Gastroesophageal sphincter (tissue), 4 donors: ENCODE measurements at regions not wholly inside any gene's neighbourhood (a gene's known extent, or its start where the extent isn't known, plus 50 kb on each side); places are given as distances from the start of the nearest gene placed in this dataset.

Source experiments
- ATAC-seq: fragments of 150-250 bp; one replicate; pipeline ENCODE4 v1.9.1; 2016; ENCODE audit warnings: mild to moderate bottlenecking, moderate library complexity
- H3K27ac ChIP-seq, 4 donors: fragments of 200-600 bp; sonication (generic) in 3 of 4; 1 replicate in 3 of 4; 2 replicates in 1 of 4; pipeline ENCODE4 v1.5.1; 2016 to 2019
- H3K27me3 ChIP-seq: fragments of 200-600 bp; sonication (generic); one replicate; pipeline ENCODE4 v1.5.1; 2019
- H3K36me3 ChIP-seq, 2 donors: fragments of 200-600 bp; sonication (generic); one replicate each; pipeline ENCODE4 v1.5.1; 2019; ENCODE audit warnings: control low read depth in 1 of 2
- H3K4me1 ChIP-seq, 3 donors: fragments of 200-600 bp; sonication (generic); 1 replicate in 2 of 3; 2 replicates in 1 of 3; pipeline ENCODE4 v1.5.1; 2016 to 2019; ENCODE audit warnings: control low read depth in 2 of 3
- H3K4me3 ChIP-seq, 2 donors: fragments of 200-600 bp; sonication (generic); one replicate each; pipeline ENCODE4 v1.5.1; 2019; ENCODE audit warnings: mild to moderate bottlenecking in 1 of 2, moderate library complexity in 1 of 2
- H3K9me3 ChIP-seq, 3 donors: fragments of 200-600 bp; sonication (generic); one replicate each; pipeline ENCODE4 v1.5.1; 2017 to 2019; ENCODE audit warnings: control low read depth in 2 of 3
- EP300 ChIP-seq: sonication (generic); formaldehyde crosslinking; IDR thresholded peaks from one replicate; pipeline ENCODE4 v1.6.1; 2017; ENCODE audit warnings: antibody characterized with exemption, mild to moderate bottlenecking
- POLR2A ChIP-seq, 2 donors: fragments of 450-650 bp; IDR thresholded peaks; one replicate each; pipeline ENCODE4 v1.6.1; 2017; ENCODE audit warnings: antibody characterized with exemption in 2 of 2, mild to moderate bottlenecking in 2 of 2, moderate library complexity in 1 of 2
- POLR2AphosphoS5 ChIP-seq: sonication (generic); formaldehyde crosslinking; IDR thresholded peaks from one replicate; pipeline ENCODE4 v1.6.1; 2017; ENCODE audit warnings: antibody characterized with exemption
- WGBS, 2 donors: methylation state at CpG; one replicate each; pipeline ENCODE4 v1.1.5; 2018; ENCODE audit warnings: low coverage in 1 of 2; 5-methylcytosine and 5-hydroxymethylcytosine counted together
- TF ChIP-seq, protein P1 (sequence below), 4 experiments: fragments of 200-600 bp in 2 of 4; fragments of 450-650 bp in 2 of 4; sonication (generic) in 1 of 4; IDR thresholded peaks; one replicate each; pipeline ENCODE4 v1.5.1; 2017 to 2019; ENCODE audit warnings: antibody characterized with exemption in 4 of 4, mild to moderate bottlenecking in 2 of 4, moderate library complexity in 2 of 4

DNA sequence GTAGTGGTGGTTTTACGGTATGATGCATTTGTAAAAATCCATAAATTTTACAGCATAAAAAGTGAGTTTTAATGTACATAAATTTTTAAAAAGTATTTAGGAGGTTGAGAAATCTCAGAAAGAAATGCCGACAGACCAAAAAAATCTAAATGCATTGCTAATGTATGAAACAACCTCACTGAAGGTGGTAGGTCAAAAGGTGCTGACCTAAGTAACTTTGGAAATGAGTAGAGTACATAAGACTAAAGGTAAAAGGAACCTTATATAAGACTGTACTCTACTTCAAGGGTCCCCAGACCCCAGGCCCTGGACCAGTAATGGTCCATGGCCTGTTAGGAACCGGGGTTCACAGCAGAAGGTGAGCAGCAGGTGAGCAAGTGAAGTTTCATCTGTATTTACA lies 163.4 kb downstream of the COL6A3 start:
- 88 to 95% methylated on average over 3 of the region's 3 CpGs for WGBS, 2 donors
- Histone ChIP-seq H3K4me1 (peaks cover 0 to 22% (median 0%) of the 10 kb centered on the region in 3 donors), H3K27me3 (no peaks in the 10 kb centered on the region), H3K4me3 (no peak overlapping the region), H3K36me3 (no peaks in the 10 kb centered on the region), H3K9me3 (no peaks in the 10 kb centered on the region), H3K27ac (no peak overlapping the region)
- no peak for ATAC-seq
- TF ChIP-seq POLR2A (IDR thresholded peaks at IDR 0.05) = no peak

DNA sequence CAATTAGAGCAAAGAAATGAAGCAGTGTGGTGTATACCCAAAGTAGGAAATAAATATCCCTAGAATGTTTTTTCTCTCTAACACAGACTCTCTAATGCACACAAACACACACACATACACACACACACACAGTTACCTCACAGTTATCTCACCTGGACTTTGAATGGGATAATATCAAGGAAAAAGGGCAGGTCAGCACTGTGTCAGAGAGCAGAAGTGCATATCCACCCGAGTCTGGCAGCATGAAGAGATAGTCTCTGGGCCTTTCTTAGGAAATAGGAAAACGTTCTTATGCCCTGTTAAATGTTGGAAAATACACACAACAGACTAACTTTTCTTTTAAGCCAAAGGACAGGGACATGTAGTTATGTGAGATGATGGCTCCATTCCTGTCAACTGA lies 162.0 kb downstream of the COL6A3 start:
- TF ChIP-seq POLR2AphosphoS5 (no peak), EP300 (no peak), POLR2A (IDR thresholded peaks at IDR 0.05) (no peak)
- TF ChIP-seq, protein P1, sequence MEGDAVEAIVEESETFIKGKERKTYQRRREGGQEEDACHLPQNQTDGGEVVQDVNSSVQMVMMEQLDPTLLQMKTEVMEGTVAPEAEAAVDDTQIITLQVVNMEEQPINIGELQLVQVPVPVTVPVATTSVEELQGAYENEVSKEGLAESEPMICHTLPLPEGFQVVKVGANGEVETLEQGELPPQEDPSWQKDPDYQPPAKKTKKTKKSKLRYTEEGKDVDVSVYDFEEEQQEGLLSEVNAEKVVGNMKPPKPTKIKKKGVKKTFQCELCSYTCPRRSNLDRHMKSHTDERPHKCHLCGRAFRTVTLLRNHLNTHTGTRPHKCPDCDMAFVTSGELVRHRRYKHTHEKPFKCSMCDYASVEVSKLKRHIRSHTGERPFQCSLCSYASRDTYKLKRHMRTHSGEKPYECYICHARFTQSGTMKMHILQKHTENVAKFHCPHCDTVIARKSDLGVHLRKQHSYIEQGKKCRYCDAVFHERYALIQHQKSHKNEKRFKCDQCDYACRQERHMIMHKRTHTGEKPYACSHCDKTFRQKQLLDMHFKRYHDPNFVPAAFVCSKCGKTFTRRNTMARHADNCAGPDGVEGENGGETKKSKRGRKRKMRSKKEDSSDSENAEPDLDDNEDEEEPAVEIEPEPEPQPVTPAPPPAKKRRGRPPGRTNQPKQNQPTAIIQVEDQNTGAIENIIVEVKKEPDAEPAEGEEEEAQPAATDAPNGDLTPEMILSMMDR (IDR thresholded peaks at IDR 0.05) = no peak
- H3K27ac ChIP-seq = no peak overlapping the region
- H3K4me3 ChIP-seq = no peak overlapping the region
- H3K4me1 ChIP-seq = peaks cover under 1 to 36% (median 11%) of the 10 kb centered on the region in 3 donors
- H3K27me3 ChIP-seq = no peaks in the 10 kb centered on the region
- 67 to 89% methylated on average over 2 of the region's 2 CpGs for WGBS, 2 donors
- H3K9me3 ChIP-seq = no peaks in the 10 kb centered on the region
- no peak for ATAC-seq
- H3K36me3 ChIP-seq = no peaks in the 10 kb centered on the region

DNA sequence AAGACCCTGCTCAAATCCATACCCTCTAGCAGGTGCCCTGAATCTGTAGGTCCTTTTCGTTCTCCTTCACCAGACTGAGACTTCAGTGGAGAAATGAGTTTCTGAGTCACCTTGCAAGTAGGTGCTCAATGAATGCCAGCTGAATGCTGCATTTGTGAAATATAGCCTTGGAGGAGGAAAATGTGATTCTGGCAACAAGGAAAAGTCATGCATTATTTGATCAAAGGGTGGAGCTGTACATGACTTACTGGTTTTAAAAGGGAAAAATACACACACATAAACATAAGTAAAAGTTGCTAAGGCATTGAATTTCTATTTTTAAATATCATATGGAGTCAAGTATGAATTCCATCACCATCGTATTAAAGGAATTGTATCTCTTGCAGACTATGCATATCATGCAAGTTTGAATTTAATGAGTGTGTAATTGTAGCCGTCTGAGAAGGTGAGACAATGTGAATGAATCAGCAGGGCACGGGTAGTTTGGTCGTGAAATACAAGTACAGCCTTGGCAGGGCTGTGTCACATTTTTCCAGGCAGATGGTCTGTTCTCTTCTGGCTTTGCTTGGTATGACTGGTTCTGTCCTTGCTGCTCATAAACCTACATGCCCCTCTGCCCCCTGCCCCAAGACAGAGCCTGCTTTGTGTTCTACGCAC lies 160.8 kb downstream of the COL6A3 start:
- WGBS, 2 donors = 76 to 82% methylated on average over 6 of the region's 6 CpGs
- peaks cover 5 to 48% (median 23%) of the 10 kb centered on the region in 3 donors for H3K4me1 ChIP-seq
- no peaks in the 10 kb centered on the region for H3K36me3 ChIP-seq
- no peak overlapping the region for H3K27ac ChIP-seq
- no peaks in the 10 kb centered on the region for H3K9me3 ChIP-seq
- H3K27me3 ChIP-seq = no peaks in the 10 kb centered on the region
- TF ChIP-seq EP300 (no peak), POLR2AphosphoS5 (no peak), POLR2A (IDR thresholded peaks at IDR 0.05) (no peak)
- TF ChIP-seq, protein P1 (IDR thresholded peaks at IDR 0.05) = no peak
- no peak for ATAC-seq
- H3K4me3 ChIP-seq = no peak overlapping the region

DNA sequence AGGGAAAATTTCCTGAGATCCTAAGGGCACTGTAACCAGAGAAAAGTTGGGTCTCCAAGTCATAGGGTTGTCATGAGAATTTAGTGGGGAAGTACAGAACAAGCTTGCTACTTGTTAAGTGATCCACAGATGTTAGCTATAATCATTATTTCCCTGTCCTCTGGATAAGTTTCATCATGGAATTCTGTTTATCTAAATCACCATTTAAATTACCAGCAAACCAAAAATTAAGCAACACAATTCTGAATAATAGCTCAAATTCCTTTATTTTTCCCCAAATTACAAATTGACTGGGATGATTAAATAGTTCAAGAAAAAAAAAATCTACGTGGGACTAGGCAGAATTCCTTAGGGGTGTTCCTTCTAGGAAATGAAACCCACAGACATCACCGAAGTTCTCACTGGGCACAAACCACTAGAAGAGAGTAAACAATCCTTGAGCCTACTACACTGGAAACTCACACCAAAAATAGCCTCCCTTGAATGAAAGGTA lies 159.5 kb downstream of the COL6A3 start:
- H3K27me3 ChIP-seq = no peaks in the 10 kb centered on the region
- H3K9me3 ChIP-seq = no peaks in the 10 kb centered on the region
- H3K27ac ChIP-seq = peak overlapping the region; percentile 13 to 69 (median 34)
- peak; percentile 62 for TF ChIP-seq POLR2AphosphoS5
- no peak for TF ChIP-seq EP300
- H3K4me3 ChIP-seq = no peak overlapping the region
- ATAC-seq = peak; percentile 58
- peaks cover 8 to 60% (median 32%) of the 10 kb centered on the region in 3 donors for H3K4me1 ChIP-seq
- H3K36me3 ChIP-seq = no peaks in the 10 kb centered on the region
- 4 to 17% methylated on average over 2 of the region's 2 CpGs for WGBS, 2 donors

DNA sequence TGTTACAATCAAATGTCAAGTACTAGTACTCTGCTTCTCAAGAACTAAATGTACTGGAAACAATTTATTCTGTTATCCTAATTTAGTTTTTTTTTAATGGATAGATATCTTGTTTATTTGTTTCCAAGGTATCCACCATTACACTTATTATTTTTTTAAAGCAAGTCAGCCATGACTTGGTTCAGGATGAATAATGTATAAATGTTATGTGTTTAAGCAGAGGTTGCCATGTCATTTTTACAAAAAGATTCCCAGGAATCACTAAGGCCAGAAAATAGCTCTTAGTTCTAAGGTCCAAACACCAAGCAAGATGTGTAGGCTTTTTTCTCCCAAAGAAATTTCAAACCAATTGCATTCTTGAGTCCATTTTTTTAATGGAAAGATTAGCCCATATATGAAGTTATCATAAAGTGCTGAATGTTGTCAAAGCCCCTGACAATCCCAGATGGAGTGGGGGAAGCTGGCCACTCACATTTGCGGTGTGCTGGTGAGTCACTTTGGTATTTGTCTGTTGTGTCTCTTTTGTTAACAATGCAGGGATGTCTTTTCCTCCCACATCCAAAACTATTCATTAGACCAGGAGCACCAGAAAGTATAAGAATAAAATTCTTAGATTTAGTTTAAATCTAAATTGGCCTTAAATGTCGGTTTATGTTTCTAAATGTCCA lies 158.9 kb downstream of the COL6A3 start:
- H3K27me3 ChIP-seq = no peaks in the 10 kb centered on the region
- H3K4me3 ChIP-seq = no peak overlapping the region
- H3K4me1 ChIP-seq = peaks cover 8 to 61% (median 32%) of the 10 kb centered on the region in 3 donors
- H3K27ac ChIP-seq = peak overlapping the region; percentile 13 to 69 (median 34)
- no peak for TF ChIP-seq EP300
- TF ChIP-seq, protein P1 (IDR thresholded peaks at IDR 0.05) = no peak
- TF ChIP-seq POLR2AphosphoS5 = no peak
- TF ChIP-seq POLR2A (IDR thresholded peaks at IDR 0.05) = no peak
- WGBS, 2 donors = 52 to 64% methylated on average over 2 of the region's 2 CpGs
- H3K9me3 ChIP-seq = no peaks in the 10 kb centered on the region
- no peak for ATAC-seq
- H3K36me3 ChIP-seq = no peaks in the 10 kb centered on the region
